ENCODE measurements at regions not wholly inside any gene's neighbourhood (a gene's known extent, or its start where the extent isn't known, plus 50 kb on each side); places are given as distances from the start of the nearest gene placed in this dataset.

DNA sequence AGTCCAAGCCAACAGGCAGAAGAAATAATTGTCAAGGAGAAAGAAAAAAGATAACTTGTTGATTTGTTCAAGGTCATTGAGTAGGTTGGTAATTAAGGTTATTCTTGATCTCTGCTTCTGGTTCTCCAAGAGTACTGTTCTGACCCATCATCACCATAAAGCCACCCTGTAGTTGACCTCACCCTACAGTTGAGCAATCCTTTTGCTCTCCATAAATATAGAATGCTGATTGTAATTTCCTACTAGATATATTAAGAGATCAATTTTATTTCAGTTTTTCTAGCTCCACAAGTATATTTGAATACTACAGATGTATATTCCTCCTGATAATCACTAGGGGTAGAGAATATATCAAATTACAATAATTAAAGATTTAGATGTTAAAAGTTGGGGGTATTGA is 350.5 kb upstream of the PDE3A start:
- Histone ChIP-seq H3K27ac (ENCODE audit: insufficient read depth, low read length) (no peak overlapping the region), H3K36me3 (ENCODE audit: control insufficient read depth, insufficient read depth, low read length) (no peaks in the 10 kb centered on the region), H3K4me1 (ENCODE audit: control insufficient read depth, extremely low read depth, insufficient read depth, low read length) (no peaks in the 10 kb centered on the region), H3K4me2 (ENCODE audit: extremely low read depth, insufficient read depth, low read length) (no peak overlapping the region), H3K9me3 (ENCODE audit: control insufficient read depth, insufficient read depth, low read depth, low read length) (no peaks in the 10 kb centered on the region), H4K20me1 (ENCODE audit: control insufficient read depth, extremely low read depth, insufficient read depth, low read length) (no peaks in the 10 kb centered on the region), H3K9ac (ENCODE audit: insufficient read depth, low read length) (no peak overlapping the region), H3K27me3 (ENCODE audit: control insufficient read depth, insufficient read depth, low read length) (no peaks in the 10 kb centered on the region), H2AFZ (ENCODE audit: low read length) (no peak overlapping the region), H3K4me3 (replicated peaks in 1 of 4; ENCODE audit: control extremely low read depth in 1 of 4, insufficient read depth in 1 of 4, low read depth in 3 of 4, low read length in 4 of 4) (no peak overlapping the region), H3K79me2 (ENCODE audit: control insufficient read depth, insufficient read depth, low read length) (no peaks in the 10 kb centered on the region)
- DNase-seq (ENCODE audit: low read depth in 2 of 2): no peak
- TF ChIP-seq, protein P1, sequence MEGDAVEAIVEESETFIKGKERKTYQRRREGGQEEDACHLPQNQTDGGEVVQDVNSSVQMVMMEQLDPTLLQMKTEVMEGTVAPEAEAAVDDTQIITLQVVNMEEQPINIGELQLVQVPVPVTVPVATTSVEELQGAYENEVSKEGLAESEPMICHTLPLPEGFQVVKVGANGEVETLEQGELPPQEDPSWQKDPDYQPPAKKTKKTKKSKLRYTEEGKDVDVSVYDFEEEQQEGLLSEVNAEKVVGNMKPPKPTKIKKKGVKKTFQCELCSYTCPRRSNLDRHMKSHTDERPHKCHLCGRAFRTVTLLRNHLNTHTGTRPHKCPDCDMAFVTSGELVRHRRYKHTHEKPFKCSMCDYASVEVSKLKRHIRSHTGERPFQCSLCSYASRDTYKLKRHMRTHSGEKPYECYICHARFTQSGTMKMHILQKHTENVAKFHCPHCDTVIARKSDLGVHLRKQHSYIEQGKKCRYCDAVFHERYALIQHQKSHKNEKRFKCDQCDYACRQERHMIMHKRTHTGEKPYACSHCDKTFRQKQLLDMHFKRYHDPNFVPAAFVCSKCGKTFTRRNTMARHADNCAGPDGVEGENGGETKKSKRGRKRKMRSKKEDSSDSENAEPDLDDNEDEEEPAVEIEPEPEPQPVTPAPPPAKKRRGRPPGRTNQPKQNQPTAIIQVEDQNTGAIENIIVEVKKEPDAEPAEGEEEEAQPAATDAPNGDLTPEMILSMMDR (conservative IDR thresholded peaks at IDR 0.05 in 1 of 2, IDR thresholded peaks at IDR 0.05 in 1 of 2; ENCODE audit: low read depth in 1 of 2, low read length in 2 of 2): no peak
- TF ChIP-seq EZH2 (IDR thresholded peaks at IDR 0.05; ENCODE audit: low read length, missing control alignments): no peak

DNA sequence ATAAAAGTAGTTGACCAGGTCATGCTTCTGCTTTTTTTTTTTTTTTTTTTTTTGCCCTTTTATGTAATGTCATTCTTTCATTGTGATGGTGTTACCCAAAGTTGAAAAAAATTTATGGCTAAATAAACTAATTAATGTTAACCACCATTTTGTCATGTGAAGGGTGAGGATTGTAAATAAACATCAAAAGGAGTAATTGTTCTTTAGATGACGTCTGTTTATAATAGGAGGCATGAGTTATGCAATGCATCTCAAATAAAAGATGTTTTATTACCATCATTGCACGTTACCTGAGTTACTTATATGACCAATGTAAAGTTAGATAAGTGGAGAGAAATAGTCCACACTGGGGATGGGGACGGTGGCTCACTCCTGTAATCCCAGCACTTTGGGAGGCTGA is 349.9 kb upstream of the PDE3A start:
- Histone ChIP-seq H3K4me3 (replicated peaks in 1 of 4; ENCODE audit: control extremely low read depth in 1 of 4, insufficient read depth in 1 of 4, low read depth in 3 of 4, low read length in 4 of 4) (no peak overlapping the region), H3K27ac (ENCODE audit: insufficient read depth, low read length) (no peak overlapping the region), H3K4me1 (ENCODE audit: control insufficient read depth, extremely low read depth, insufficient read depth, low read length) (no peaks in the 10 kb centered on the region), H4K20me1 (ENCODE audit: control insufficient read depth, extremely low read depth, insufficient read depth, low read length) (no peaks in the 10 kb centered on the region), H3K36me3 (ENCODE audit: control insufficient read depth, insufficient read depth, low read length) (no peaks in the 10 kb centered on the region), H3K4me2 (ENCODE audit: extremely low read depth, insufficient read depth, low read length) (no peak overlapping the region), H3K9me3 (ENCODE audit: control insufficient read depth, insufficient read depth, low read depth, low read length) (no peaks in the 10 kb centered on the region), H3K27me3 (ENCODE audit: control insufficient read depth, insufficient read depth, low read length) (no peaks in the 10 kb centered on the region), H3K79me2 (ENCODE audit: control insufficient read depth, insufficient read depth, low read length) (no peaks in the 10 kb centered on the region), H3K9ac (ENCODE audit: insufficient read depth, low read length) (no peak overlapping the region), H2AFZ (ENCODE audit: low read length) (no peak overlapping the region)
- TF ChIP-seq, protein P1 (conservative IDR thresholded peaks at IDR 0.05 in 1 of 2, IDR thresholded peaks at IDR 0.05 in 1 of 2; ENCODE audit: low read depth in 1 of 2, low read length in 2 of 2): no peak
- TF ChIP-seq EZH2 (IDR thresholded peaks at IDR 0.05; ENCODE audit: low read length, missing control alignments): no peak
- no peak for DNase-seq (ENCODE audit: low read depth in 2 of 2)

DNA sequence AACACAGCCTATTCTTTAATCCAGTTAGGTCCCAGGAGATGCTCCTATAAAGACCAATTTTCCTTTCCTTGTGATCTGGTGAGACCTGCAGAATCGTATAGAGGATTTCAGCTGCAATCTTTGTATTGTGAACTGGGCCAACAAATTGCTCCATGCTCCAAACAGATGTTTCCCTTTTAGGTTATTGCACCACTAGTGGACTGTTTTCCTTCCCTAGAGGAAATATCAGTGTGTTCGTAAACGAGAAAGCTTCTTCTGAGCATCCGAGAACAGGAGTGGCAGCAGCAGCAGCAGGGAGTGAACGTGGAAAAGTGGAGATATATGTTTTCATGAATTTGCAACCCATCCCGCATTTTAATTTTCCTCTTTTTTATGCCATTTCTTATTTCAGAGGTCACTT is 344.1 kb upstream of the PDE3A start:
- H3K27ac ChIP-seq (ENCODE audit: insufficient read depth, low read length): no peak overlapping the region
- H3K79me2 ChIP-seq (ENCODE audit: control insufficient read depth, insufficient read depth, low read length): no peaks in the 10 kb centered on the region
- H3K4me2 ChIP-seq (ENCODE audit: extremely low read depth, insufficient read depth, low read length): no peak overlapping the region
- DNase-seq (ENCODE audit: low read depth in 2 of 2): peak in 1 of 2 donors; percentile 52
- no peaks in the 10 kb centered on the region for H3K27me3 ChIP-seq (ENCODE audit: control insufficient read depth, insufficient read depth, low read length)
- no peak overlapping the region for H3K9ac ChIP-seq (ENCODE audit: insufficient read depth, low read length)
- no peaks in the 10 kb centered on the region for H3K4me1 ChIP-seq (ENCODE audit: control insufficient read depth, extremely low read depth, insufficient read depth, low read length)
- no peaks in the 10 kb centered on the region for H4K20me1 ChIP-seq (ENCODE audit: control insufficient read depth, extremely low read depth, insufficient read depth, low read length)
- no peak overlapping the region for H3K4me3 ChIP-seq (replicated peaks in 1 of 4; ENCODE audit: control extremely low read depth in 1 of 4, insufficient read depth in 1 of 4, low read depth in 3 of 4, low read length in 4 of 4)
- no peak overlapping the region for H2AFZ ChIP-seq (ENCODE audit: low read length)
- H3K9me3 ChIP-seq (ENCODE audit: control insufficient read depth, insufficient read depth, low read depth, low read length): no peaks in the 10 kb centered on the region
- no peaks in the 10 kb centered on the region for H3K36me3 ChIP-seq (ENCODE audit: control insufficient read depth, insufficient read depth, low read length)
- TF ChIP-seq, protein P1 (conservative IDR thresholded peaks at IDR 0.05 in 1 of 2, IDR thresholded peaks at IDR 0.05 in 1 of 2; ENCODE audit: low read depth in 1 of 2, low read length in 2 of 2): no peak
- no peak for TF ChIP-seq EZH2 (IDR thresholded peaks at IDR 0.05; ENCODE audit: low read length, missing control alignments)

All from fibroblast of lung (primary cell).